RWPE1 (cell line): ENCODE measurements at regions not wholly inside any gene's neighbourhood (a gene's known extent, or its start where the extent isn't known, plus 50 kb on each side); places are given as distances from the start of the nearest gene placed in this dataset.
A peak's percentile ranks its signal among the peaks of the same experiment; 100 is the strongest.

Source experiments
- CTCF ChIA-PET: fragments of 350-600 bp; sonication (Branson Sonifier 250); formaldehyde crosslinking; extraction: SDS; loops from one replicate; lab custom pipeline; 2021; lab: Yijun Ruan, JAX
- POLR2A ChIA-PET: fragments of 400-600 bp; formaldehyde crosslinking; extraction: SDS; loops from one replicate; lab custom pipeline; 2020; ENCODE audit warnings: antibody characterized with exemption; ENCODE audit not compliant: low non-redundant PET; lab: Yijun Ruan, JAX
- DNase-seq: peaks from one replicate; pipeline ENCODE4 v3.0.0; 2012; ENCODE audit warnings: low spot score
- H3K27ac ChIP-seq: fragments of 450-650 bp; 2 replicates; pipeline ENCODE4 v1.5.1; 2017
- CTCF ChIP-seq: fragments of 450-650 bp; conservative IDR thresholded peaks from 2 replicates; pipeline ENCODE4 v1.5.1; 2017; ENCODE audit warnings: low read depth, mild to moderate bottlenecking

- ChIA-PET POLR2A (no interaction called here), CTCF (interaction anchor here (0.6 kb wide), 1 partner anchor 37 kb away, joined by 3 read pairs; no protein-coding TSS in a partner anchor)
- no peak overlapping the region for H3K27ac ChIP-seq
- DNase-seq, result peak; percentile 25
- no peak for TF ChIP-seq CTCF
Observed at GRCh38 chr12:84807249-84807648, 105.3 kb downstream of the SLC6A15 start.

GRCh38 chr12:84805474-84805858 lies 107.1 kb downstream of the SLC6A15 start:
- H3K27ac ChIP-seq, result no peak overlapping the region
- CTCF ChIA-PET, result interaction anchor here (0.6 kb wide), 1 partner anchor 409 kb away, joined by 4 read pairs; no protein-coding TSS in a partner anchor
- no peak for DNase-seq
- POLR2A ChIA-PET, result no interaction called here
- no peak for TF ChIP-seq CTCF

GRCh38 chr12:84804691-84805473 lies 107.7 kb downstream of the SLC6A15 start:
- ChIA-PET CTCF (interaction anchor here (0.6 kb wide), 1 partner anchor 408 kb away, joined by 4 read pairs; no protein-coding TSS in a partner anchor), POLR2A (no interaction called here)
- H3K27ac ChIP-seq, result no peak overlapping the region
- TF ChIP-seq CTCF, result no peak
- no peak for DNase-seq

- ChIA-PET POLR2A (no interaction called here), CTCF (no interaction called here)
- TF ChIP-seq CTCF, result no peak
- no peak for DNase-seq
- H3K27ac ChIP-seq, result no peak overlapping the region
Observed at GRCh38 chr12:84803661-84804060, 108.9 kb downstream of the SLC6A15 start.

- CTCF ChIA-PET, result interaction anchor here (0.6 kb wide), 1 partner anchor 8 kb away, joined by 3 read pairs; no protein-coding TSS in a partner anchor
- POLR2A ChIA-PET, result no interaction called here
- no peak overlapping the region for H3K27ac ChIP-seq
- DNase-seq, result no peak
- TF ChIP-seq CTCF, result no peak
Observed at GRCh38 chr12:84802161-84802560, 110.4 kb downstream of the SLC6A15 start.

GRCh38 chr12:84793558-84794367 lies 118.8 kb downstream of the SLC6A15 start:
- CTCF ChIA-PET, result interaction anchor here (0.6 kb wide), 2 partner anchors 562 to 769 kb away, joined by 3 read pairs; no protein-coding TSS in a partner anchor
- POLR2A ChIA-PET, result no interaction called here
- H3K27ac ChIP-seq, result no peak overlapping the region
- TF ChIP-seq CTCF, result no peak
- peak; percentile 34 for DNase-seq
